NCI-H1092 treated with DMSO at 0.1 percent for 48 hours (cell line): ENCODE measurements at regions not wholly inside any gene's neighbourhood (a gene's known extent, or its start where the extent isn't known, plus 50 kb on each side); places are given as distances from the start of the nearest gene placed in this dataset.

Experiments
- DNase-seq: peaks from one replicate; lab custom pipeline; 2025; lab: John Stamatoyannopoulos, UW

GRCh38 chr12:75603475-75603874 is 92.1 kb upstream of the KRR1 start:
- DNase-seq, result no peak

DNA sequence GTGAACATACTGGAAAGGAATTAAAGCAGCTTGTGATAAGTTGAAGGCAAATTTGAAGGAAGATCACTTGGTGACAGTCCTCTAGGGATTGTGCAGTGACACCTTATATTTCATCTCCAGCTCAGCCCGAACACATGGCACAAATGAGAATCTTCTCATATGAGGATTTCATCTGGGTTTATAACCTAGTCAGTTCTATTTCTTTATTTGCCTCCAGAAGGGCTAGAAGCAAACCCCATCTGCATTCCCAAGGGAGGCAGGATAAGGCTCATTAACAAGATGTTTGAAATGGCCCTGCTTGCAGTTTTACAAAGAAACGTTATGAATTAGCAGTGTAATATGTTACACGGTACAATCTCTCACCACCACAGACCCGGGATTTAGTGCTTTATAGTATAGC is 90.7 kb upstream of the KRR1 start:
- DNase-seq, result peak; percentile 13

- DNase-seq, result no peak
These were observed 88.7 kb upstream of the KRR1 start for GRCh38 chr12:75600146-75600545.

DNA sequence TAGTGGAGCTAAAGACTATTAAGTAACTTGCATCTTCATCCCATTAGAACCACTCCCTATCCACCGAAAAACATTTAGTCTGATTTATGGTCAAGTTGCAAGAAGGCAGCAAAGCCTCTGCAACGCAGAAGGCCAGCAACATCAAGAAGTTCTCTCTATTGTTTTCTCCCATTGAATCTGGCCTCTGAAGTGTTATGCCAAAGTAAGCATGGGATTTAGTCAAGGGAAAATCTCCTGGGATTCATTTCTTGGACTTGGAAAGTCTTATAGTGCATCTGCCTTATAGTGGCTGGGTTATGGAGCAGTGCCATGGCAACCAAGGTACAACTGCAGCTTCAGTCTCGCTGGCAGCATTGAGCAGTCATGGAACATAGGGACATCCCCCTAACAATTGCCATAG is 87.7 kb upstream of the KRR1 start:
- DNase-seq, result no peak

DNA sequence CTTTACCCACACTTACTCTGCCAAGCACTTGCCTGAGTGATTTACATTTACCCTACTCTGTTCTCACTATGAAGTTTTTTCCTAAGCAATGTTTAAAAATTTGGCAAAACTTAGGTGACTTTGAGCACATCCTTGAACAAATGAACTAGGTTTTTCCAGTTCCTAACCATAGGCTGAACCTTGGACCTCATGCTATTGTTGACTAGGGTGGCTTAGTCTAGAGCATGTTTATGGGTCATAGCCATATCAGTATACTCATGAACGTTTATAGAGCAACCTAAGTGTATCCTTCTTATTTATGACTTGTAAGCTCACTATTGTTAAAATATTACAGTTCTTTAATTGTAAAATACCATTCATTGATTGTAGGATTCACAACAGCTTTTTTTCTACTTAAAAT is 85.0 kb upstream of the KRR1 start:
- no peak for DNase-seq

DNA sequence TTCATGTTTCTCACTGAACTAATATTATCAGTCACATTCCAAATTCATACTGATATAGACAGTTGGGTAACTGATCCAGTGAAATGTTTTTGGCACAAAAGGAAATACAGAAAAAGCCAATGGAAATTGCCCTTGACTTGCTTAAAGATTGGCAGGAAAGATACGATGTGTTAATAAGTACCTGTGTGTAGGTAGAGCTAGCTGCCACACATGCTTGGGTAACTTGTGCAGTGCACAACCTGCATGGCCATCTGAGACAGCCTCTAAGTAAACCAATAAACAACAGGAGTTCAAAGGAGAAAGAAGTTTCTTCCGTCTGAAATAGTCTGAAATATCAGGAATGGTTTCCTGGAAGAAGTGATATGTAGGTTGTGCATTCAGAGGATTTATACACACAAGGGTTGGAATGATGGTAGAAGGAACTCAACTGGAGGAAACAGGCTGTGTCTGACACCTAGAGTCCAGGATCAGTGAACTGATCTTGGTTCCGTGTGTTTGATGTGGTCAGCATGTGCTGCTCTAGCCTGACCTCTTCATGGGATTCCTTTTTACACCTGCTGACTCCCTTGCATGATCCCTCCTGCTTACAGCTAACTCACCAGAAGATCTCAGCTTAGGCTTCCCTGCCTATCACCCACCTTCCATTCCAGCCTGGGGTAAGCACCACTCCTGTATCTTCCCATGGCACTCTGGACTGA is 81.4 kb upstream of the KRR1 start:
- no peak for DNase-seq

- no peak for DNase-seq
These were observed 80.7 kb upstream of the KRR1 start for GRCh38 chr12:75592086-75592485.

- DNase-seq, result peak; percentile 53
These were observed 80.2 kb upstream of the KRR1 start for GRCh38 chr12:75591628-75592027.

DNA sequence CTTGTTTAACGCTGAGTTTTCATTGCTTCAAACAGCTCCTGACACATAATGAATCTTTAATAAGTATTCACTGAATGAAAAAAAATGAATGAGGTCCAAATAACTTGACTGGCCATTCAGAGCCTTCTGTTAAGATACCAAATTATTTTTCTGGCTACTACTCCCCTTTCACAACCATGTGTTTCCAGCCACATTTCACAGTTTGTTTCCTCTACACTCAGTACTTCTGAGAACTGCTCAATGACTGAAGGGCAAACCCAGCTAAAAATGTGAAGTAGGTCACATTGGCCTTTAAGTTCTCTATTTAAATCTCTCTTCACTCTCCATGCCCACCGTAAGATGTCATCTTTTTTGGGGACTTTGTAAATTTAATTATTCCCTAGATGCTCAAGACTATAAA is 78.4 kb upstream of the KRR1 start:
- DNase-seq, result no peak

DNA sequence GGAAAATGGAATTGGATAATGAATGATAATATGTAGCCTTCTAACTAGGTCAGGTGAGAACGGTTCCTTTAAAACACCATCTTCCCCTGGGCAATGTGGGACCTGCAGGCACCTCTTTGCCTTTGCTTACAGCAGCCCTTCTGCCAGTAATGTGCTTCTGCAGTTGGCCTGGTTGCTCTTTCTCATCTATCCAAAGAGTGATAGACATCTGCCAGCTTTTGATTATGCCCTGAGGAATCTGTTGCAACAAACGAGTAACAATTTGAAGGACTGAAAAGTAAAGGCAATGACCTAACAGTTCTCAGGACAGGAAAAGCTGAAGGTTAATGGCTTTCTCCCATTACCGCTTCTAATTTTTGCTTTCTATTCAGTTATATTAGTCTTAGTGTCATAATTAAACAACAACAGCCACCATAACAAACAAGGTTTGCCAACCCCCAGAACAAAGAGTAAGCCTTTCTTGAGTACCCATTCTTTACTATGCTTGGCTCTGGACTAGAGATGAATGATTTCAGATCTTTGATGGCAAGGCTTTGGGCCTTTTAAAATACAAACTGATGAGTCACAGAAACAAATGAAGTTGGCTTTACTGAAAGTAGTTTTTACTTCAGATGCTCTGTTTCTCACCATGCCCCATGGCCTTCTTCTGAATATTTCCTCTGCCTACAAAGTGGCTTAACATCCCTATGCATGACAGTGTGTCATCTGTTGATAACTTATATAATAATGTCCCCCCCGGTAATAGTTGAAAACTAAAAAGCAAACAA is 76.1 kb upstream of the KRR1 start:
- DNase-seq, result no peak

- DNase-seq, result no peak
These were observed 73.9 kb upstream of the KRR1 start for GRCh38 chr12:75585330-75585729.

DNA sequence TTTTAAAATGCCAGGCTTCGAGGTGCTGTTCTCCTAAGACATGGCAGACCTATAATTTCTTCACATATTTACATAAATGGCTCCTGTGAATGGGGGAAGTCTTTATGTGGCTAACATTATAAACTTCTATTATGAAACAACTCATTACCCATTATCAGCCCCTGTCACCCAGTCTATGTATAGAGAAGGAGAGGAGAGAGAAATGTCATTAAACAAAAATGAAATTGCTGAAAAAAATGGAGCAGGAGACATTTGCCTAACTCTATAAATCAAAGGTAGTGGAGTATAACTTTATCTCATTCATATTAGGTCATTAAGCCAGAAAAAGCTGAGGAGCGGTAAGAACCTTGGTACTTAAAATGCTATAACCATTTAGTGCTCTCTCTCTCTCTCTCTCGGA is 71.9 kb upstream of the KRR1 start:
- DNase-seq, result no peak

DNA sequence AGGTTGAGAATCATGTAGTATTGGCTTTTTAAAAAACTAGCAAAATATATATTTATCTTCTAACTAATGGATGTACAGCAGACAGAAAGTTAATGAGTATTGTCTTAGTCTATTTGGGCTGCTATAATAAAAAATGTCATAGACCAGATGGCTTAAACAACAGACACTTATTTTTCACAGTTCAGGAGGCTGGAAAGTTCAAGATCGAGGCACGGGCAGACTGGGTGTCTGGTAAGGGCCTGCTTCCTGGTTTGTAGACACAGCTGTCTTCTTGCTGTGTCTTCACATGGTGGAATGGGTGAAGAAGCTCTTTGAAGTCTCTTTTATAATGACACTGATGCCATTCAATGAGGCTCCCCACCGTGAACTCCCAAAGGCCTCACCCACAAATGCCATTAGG is 70.1 kb upstream of the KRR1 start:
- DNase-seq, result no peak

- DNase-seq, result peak; percentile 60
These were observed 68.1 kb upstream of the KRR1 start for GRCh38 chr12:75579552-75579951.

DNA sequence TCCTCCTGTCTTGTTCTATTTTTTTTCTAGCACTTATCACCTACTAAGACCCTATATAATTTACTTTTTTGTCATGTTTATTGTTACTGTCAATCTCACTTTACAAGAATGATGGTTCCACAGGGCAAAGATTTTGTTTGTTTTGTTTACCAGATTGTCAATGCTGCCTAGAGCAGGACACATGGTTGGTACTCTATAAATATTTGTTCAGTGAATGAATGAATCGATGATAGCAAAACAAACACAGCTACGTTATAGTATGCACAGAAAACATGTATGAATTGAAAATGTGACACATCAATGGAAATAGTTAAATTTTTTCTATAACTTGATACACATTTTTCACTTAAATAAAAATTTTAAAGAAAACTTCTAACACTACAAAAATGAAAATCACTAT is 67.1 kb upstream of the KRR1 start:
- DNase-seq, result peak; percentile 27

DNA sequence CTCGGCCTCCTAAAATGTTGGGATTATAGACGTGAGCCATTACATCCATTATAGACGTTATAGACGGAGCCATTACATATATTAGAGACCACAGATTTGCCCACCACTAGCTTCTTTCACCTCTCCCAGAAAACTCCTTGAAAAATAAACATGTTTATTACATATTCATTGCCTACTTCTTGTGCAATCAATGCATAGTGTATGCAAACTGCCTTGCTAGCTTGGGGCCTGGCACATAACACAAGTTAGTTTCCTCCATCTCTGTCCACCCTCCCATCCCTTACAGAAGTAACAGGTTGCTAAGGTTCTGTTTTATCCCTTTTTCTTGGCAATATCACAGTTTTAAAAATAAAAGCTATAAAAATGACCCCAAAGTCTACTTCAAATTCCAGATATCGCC is 66.4 kb upstream of the KRR1 start:
- DNase-seq, result no peak

- no peak for DNase-seq
These were observed 60.3 kb upstream of the KRR1 start for GRCh38 chr12:75571656-75572205.

- peak; percentile 9 for DNase-seq
These were observed 59.8 kb upstream of the KRR1 start for GRCh38 chr12:75571204-75571603.

DNA sequence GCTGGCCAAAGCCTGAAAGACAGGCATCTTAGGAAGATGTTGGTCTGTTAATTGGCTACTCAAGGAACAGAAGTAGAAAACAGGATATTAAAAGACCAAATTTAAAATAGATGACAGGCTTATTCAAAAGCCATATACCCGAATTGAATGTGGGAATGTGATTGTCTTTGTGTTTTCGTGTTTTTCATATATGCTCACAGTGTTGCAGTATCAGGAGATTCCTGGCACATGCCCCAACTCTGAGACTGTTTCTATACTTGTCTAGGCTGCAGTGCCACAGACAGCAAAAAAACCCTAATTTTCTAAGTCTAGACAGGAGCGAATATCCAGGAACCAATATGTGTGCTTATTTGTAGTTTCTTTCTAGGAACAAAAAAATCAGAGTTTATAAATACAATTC is 57.4 kb upstream of the KRR1 start:
- DNase-seq, result no peak

GRCh38 chr12:75568393-75568792 is 57.0 kb upstream of the KRR1 start:
- no peak for DNase-seq

- DNase-seq, result no peak
These were observed 54.4 kb upstream of the KRR1 start for GRCh38 chr12:75565795-75566194.

- no peak for DNase-seq
These were observed 53.4 kb upstream of the KRR1 start for GRCh38 chr12:75564852-75565251.

DNA sequence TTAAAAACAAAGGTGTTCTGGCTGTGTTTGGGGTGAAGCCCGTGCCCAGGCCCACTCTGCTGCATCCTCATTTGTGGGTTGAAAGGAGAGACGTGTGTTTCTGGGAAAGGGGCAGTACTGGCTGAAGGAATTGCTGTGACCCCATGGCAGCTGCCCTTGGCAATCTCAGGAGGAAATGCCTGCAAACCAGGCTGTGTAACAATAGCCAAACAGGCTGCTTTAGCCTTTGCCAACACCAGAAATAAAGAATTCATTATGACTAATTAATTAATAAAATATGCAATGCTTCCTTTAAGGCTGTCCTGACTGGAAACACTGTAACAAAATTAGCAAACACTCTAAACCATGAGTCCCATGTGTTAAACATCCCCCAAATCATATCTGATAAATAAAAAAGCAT is 53.0 kb upstream of the KRR1 start:
- DNase-seq, result no peak

DNA sequence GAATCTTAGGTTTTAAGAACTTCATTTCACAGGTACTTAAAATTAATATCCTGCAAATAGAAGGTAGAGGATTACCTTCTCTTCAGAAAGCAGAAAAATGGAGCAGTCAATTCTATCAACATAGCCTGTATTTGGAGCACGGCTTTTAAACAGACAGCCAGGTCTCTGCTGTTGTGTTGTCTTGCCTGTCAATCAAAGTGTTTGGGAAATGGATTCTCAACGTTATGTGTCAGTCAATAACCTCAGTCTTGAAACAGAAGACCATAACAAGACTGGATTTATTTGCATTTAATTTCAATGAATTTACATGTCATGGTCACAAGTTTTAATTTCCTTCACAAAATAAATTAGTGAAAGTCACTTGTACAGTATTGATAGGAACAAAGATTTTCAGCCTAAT is 51.9 kb upstream of the KRR1 start:
- DNase-seq, result no peak
